Breast epithelium (tissue), 4 donors: ENCODE measurements at regions not wholly inside any gene's neighbourhood (a gene's known extent, or its start where the extent isn't known, plus 50 kb on each side); places are given as distances from the start of the nearest gene placed in this dataset.

Experiments used
- DNase-seq, 2 donors: peaks; one replicate each; pipeline ENCODE4 v3.0.0-alpha.2; 2019; ENCODE audit warnings: low spot score in 2 of 2
- H3K27ac ChIP-seq, 2 donors: fragments of 200-600 bp; sonication (generic) in 1 of 2; one replicate each; pipeline ENCODE4 v1.5.1; 2016 to 2019; ENCODE audit warnings: mild to moderate bottlenecking in 1 of 2
- H3K27me3 ChIP-seq, 2 donors: fragments of 200-600 bp; sonication (generic) in 1 of 2; one replicate each; pipeline versions ENCODE4 v1.5.1 to v1.6.0; 2017 to 2019; ENCODE audit warnings: control low read depth in 1 of 2, mild to moderate bottlenecking in 1 of 2
- H3K36me3 ChIP-seq: fragments of 200-600 bp; one replicate; pipeline ENCODE4 v1.5.1; 2019
- H3K4me1 ChIP-seq, 2 donors: fragments of 200-600 bp; sonication (generic); one replicate each; pipeline ENCODE4 v1.5.1; 2016 to 2019; ENCODE audit warnings: control low read depth in 1 of 2
- H3K4me3 ChIP-seq, 3 donors: fragments of 200-600 bp; sonication (generic); 1 replicate in 2 of 3; 2 replicates in 1 of 3; pipeline ENCODE4 v1.5.1; 2016 to 2019; ENCODE audit warnings: mild to moderate bottlenecking in 3 of 3, moderate library complexity in 2 of 3
- H3K9me3 ChIP-seq, 2 donors: fragments of 200-600 bp; sonication (generic) in 1 of 2; one replicate each; pipeline ENCODE4 v1.5.1; 2016 to 2019; ENCODE audit warnings: control low read depth in 1 of 2
- POLR2A ChIP-seq: fragments of 450-650 bp; IDR thresholded peaks from one replicate; pipeline ENCODE4 v1.6.1; 2016; ENCODE audit warnings: antibody characterized with exemption, mild to moderate bottlenecking, moderate library complexity
- POLR2AphosphoS5 ChIP-seq, 3 donors: sonication (generic); formaldehyde crosslinking; IDR thresholded peaks; one replicate each; pipeline ENCODE4 v1.6.1; 2017; ENCODE audit warnings: antibody characterized with exemption in 3 of 3
- intact Hi-C: fragments of 100-400 bp; cut with DNase I; formaldehyde crosslinking; loops from one replicate; pipeline ENCODE4 v1.15.1; 2023; ENCODE audit warnings: low total_unique reads
- TF ChIP-seq, protein P1 (sequence below), 3 donors: fragments of 450-650 bp; IDR thresholded peaks; one replicate each; pipeline ENCODE4 v1.5.1; 2016 to 2017; ENCODE audit warnings: antibody characterized with exemption in 3 of 3, mild to moderate bottlenecking in 3 of 3, moderate library complexity in 3 of 3

DNA sequence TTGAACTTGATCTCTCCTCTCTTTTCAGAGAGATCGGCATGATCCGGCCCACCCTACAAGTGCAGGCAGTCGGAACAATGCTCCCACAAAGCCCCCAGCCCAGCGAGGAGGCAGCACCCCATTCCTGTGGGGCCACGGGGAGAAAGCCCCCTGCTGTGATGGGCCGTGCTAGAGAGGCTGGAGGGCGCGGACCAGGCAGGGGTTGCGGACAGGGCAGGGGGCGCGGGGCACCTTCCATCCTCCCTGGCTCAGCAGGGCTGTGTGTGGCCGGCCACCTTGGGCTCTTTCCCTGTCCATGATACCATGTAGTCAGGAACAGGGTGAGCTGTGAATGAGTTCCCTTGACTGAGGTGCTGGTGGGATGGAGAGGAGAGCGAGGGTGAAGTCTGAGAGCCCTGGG, 379.8 kb downstream of the BRD1 start:
- TF ChIP-seq, protein P1, sequence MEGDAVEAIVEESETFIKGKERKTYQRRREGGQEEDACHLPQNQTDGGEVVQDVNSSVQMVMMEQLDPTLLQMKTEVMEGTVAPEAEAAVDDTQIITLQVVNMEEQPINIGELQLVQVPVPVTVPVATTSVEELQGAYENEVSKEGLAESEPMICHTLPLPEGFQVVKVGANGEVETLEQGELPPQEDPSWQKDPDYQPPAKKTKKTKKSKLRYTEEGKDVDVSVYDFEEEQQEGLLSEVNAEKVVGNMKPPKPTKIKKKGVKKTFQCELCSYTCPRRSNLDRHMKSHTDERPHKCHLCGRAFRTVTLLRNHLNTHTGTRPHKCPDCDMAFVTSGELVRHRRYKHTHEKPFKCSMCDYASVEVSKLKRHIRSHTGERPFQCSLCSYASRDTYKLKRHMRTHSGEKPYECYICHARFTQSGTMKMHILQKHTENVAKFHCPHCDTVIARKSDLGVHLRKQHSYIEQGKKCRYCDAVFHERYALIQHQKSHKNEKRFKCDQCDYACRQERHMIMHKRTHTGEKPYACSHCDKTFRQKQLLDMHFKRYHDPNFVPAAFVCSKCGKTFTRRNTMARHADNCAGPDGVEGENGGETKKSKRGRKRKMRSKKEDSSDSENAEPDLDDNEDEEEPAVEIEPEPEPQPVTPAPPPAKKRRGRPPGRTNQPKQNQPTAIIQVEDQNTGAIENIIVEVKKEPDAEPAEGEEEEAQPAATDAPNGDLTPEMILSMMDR (IDR thresholded peaks at IDR 0.05): no peak
- TF ChIP-seq POLR2A: no peak
- no peak for TF ChIP-seq POLR2AphosphoS5 (IDR thresholded peaks at IDR 0.05)
- Histone ChIP-seq H3K9me3 (no peaks in the 10 kb centered on the region), H3K27me3 (peaks cover 0 to 66% of the 10 kb centered on the region in 2 donors), H3K27ac (no peak overlapping the region), H3K4me1 (no peaks in the 10 kb centered on the region), H3K36me3 (no peaks in the 10 kb centered on the region), H3K4me3 (no peak overlapping the region)
- no peak for DNase-seq
- intact Hi-C loops: no loop called here

DNA sequence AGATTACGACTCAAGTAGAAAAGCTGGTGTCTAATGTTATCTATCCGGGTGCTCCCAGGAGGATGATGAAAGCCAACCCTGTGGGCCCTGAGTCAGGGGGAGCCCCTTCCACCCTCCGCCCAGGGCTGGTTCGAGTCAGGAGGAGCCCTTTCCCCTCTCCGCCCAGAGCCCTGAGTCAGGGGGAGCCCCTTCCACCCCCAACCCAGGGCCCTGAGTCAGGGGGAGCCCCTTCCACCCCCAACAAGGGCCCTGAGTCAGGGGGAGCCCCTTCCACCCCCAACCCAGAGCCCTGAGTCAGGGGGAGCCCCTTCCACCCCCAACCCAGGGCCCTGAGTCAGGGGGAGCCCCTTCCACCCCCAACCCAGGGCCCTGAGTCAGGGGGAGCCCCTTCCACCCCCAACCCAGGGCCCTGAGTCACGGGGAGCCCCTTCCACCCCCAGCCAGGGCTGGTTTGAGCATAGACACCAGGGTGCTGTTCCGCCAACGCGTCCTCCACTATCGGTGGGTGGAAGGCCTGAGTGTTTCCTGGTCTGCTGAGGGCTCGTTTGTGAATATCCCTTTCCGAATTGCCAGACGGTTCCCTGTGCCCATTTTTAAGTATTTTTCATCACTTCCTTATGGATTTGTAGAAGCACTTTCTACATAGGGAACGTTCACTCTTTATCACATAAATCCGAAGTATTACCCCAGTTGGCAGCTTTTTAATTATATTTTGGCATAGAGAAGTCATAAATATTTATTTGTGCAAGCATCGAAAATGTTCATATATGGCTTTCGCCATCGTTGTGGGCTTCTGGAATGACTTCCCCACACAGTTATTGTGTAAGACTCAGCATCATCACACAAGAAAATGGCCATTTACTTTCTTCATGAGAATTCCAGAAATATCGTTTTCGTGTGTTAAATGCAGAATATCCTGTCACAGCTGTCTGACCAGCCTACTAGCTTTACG, 380.6 kb downstream of the BRD1 start:
- H3K27me3 ChIP-seq: peaks cover 0 to 59% of the 10 kb centered on the region in 2 donors
- no peaks in the 10 kb centered on the region for H3K36me3 ChIP-seq
- no peak for DNase-seq

DNA sequence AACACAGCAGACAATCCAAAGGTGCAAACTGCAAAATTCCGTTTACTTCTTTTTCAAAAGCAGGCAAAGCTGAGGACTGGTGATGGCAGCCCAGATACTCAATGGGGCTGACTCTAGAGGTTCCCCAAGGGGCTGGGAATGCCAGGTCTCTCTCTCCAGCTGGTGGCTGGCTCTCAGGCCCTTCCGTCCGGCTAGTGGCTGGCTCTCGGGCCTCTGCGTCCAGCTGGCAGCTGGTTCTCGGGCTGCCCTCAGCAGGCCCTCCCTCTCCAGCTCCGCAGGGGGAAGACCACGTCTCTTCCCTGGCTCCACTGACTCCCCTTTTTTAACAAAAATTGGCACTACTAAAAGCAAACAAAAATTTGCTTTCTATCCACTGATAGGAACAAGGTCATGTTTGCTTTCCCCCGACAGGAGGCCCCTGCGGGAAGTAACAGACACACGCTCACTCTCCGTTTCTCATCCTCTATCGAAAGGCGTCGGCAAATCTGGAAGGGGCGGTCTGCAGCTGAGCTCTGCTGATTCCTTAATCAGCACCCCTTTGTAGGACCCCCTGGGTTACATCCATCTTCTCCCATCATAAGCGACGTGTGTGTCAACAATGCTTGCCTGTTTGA, 381.4 kb downstream of the BRD1 start:
- Histone ChIP-seq H3K36me3 (no peaks in the 10 kb centered on the region), H3K4me3 (no peak overlapping the region), H3K4me1 (no peaks in the 10 kb centered on the region), H3K27ac (no peak overlapping the region), H3K27me3 (peaks cover 0 to 52% of the 10 kb centered on the region in 2 donors), H3K9me3 (no peaks in the 10 kb centered on the region)
- intact Hi-C loops: no loop called here
- TF ChIP-seq POLR2AphosphoS5 (IDR thresholded peaks at IDR 0.05): no peak
- no peak for TF ChIP-seq POLR2A
- TF ChIP-seq, protein P1 (IDR thresholded peaks at IDR 0.05): no peak
- peak in 1 of 2 donors; percentile 22 for DNase-seq

More for the DNA sequence above, 380.6 kb downstream of the BRD1 start:
- Histone ChIP-seq H3K4me3 (no peak overlapping the region), H3K4me1 (no peaks in the 10 kb centered on the region), H3K27ac (no peak overlapping the region), H3K9me3 (no peaks in the 10 kb centered on the region)
- TF ChIP-seq POLR2AphosphoS5 (IDR thresholded peaks at IDR 0.05) (no peak), POLR2A (no peak)
- TF ChIP-seq, protein P1 (IDR thresholded peaks at IDR 0.05): no peak
- intact Hi-C loops: no loop called here

DNA sequence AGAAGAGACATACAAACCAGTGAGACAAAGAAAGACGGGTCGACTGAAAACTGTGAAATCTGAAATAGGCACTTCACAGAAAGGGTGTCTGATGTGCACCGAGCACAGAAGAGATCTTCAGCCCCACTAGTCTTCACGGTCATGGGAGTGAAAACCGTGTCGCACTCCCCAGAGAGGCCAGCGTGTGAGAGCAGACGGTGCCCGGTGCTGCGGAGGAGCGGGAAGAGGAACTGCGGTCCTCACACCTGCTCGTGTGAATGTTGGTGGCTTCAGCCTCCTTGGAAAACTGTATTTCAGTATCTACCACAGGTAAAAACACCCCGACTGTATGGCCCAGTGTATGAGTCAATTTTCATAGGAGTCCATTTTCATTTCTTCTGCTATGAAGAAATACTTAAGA, 382.9 kb downstream of the BRD1 start:
- H3K27me3 ChIP-seq: peaks cover 0 to 44% of the 10 kb centered on the region in 2 donors
- no peak overlapping the region for H3K27ac ChIP-seq
- intact Hi-C loops: no loop called here
- H3K4me3 ChIP-seq: no peak overlapping the region
- no peaks in the 10 kb centered on the region for H3K4me1 ChIP-seq
- no peaks in the 10 kb centered on the region for H3K9me3 ChIP-seq
- no peaks in the 10 kb centered on the region for H3K36me3 ChIP-seq
- TF ChIP-seq POLR2A: no peak
- TF ChIP-seq, protein P1 (IDR thresholded peaks at IDR 0.05): no peak
- no peak for TF ChIP-seq POLR2AphosphoS5 (IDR thresholded peaks at IDR 0.05)
- DNase-seq: peak in 1 of 2 donors; percentile 30

DNA sequence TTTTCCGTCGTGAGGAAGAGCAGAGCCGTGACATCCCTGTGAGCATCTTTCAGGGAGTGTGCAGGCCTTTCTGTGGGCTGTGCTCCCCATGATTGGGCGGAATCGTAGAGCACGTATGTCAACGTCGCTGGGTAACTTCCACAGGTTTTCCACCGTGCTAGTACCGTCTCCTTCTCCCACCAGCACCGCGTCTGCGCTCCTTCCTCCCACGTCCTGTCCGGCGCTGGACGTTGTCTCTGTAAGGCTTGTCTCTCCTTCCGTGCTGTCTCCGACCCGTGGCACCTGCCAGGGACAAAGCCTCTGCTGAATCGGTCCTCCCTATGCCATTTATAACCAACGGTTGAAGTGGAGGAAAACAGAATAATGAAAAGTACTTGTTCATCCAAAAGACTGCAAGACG, 386.7 kb downstream of the BRD1 start:
- Histone ChIP-seq H3K4me3 (no peak overlapping the region), H3K4me1 (no peaks in the 10 kb centered on the region), H3K27me3 (peaks cover 0 to 12% of the 10 kb centered on the region in 2 donors), H3K36me3 (no peaks in the 10 kb centered on the region), H3K27ac (no peak overlapping the region), H3K9me3 (no peaks in the 10 kb centered on the region)
- TF ChIP-seq POLR2A: no peak
- TF ChIP-seq POLR2AphosphoS5 (IDR thresholded peaks at IDR 0.05): no peak
- intact Hi-C loops: no loop called here
- DNase-seq: peak in 1 of 2 donors; percentile 42
